Kidney epithelial cell (primary cell): ENCODE measurements at regions not wholly inside any gene's neighbourhood (a gene's known extent, or its start where the extent isn't known, plus 50 kb on each side); places are given as distances from the start of the nearest gene placed in this dataset.

ENCODE experiments used
- DNase-seq: peaks from one replicate; pipeline ENCODE4 v3.0.0-alpha.2; 2010; ENCODE audit warnings: low read depth
- H3K27me3 ChIP-seq: 2 replicates; pipeline ENCODE4 v1.6.0; 2011; ENCODE audit warnings: low read length; ENCODE audit not compliant: control insufficient read depth, insufficient read depth
- H3K36me3 ChIP-seq: 2 replicates; pipeline ENCODE4 v1.5.1; 2011; ENCODE audit warnings: low read length; ENCODE audit not compliant: control insufficient read depth, insufficient read depth
- H3K4me3 ChIP-seq: 2 replicates; pipeline ENCODE4 v1.5.1; 2011; ENCODE audit warnings: low read depth, mild to moderate bottlenecking, control low read depth, low read length
- CTCF ChIP-seq: IDR thresholded peaks from 2 replicates; pipeline ENCODE4 v1.5.1; 2011; ENCODE audit warnings: mild to moderate bottlenecking, moderate library complexity, low read length, control low read depth, inconsistent platforms; ENCODE audit not compliant: insufficient read depth, poor library complexity, severe bottlenecking

DNA sequence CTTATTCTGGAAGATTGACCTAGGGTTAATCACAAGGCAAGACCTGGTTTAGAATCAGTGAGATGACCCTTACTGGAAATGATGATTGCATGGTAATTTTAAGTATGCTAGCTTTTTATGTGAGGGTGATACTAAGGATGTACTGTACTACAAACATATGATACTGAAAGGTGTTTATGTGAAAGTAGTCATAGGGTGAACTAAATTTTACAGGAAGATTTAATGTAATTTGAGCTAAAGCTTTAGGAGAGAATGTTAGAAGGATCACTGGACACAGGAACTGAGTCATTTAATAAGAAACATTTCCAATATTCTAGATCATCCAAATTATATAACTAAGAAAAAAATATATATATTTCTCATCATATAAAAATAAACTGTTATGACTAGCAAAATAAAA lies 197.2 kb downstream of the COX7C start:
- TF ChIP-seq CTCF: no peak
- no peaks in the 10 kb centered on the region for H3K27me3 ChIP-seq
- H3K36me3 ChIP-seq: no peaks in the 10 kb centered on the region
- H3K4me3 ChIP-seq: no peak overlapping the region
- DNase-seq: no peak

DNA sequence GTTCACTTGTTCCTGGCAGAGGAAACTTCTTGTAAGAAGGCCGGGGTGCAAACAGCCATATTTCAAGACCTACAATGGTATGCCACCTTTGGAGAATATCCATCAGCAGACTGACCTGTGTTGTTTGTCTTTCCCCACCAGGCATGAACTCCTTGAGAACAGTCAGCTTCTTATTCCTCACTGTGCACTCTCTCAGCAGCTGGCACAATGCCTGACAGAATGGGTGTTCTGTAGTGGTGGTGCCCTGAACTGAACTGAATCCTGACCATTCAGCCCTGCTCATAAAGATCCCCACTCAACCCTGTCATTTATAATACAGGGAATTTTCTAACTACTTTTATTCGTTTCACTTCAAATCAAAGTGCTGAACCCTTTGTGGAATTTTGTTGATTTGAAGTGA lies 206.9 kb downstream of the COX7C start:
- TF ChIP-seq CTCF: no peak
- H3K36me3 ChIP-seq: no peaks in the 10 kb centered on the region
- H3K27me3 ChIP-seq: no peaks in the 10 kb centered on the region
- no peak for DNase-seq
- no peak overlapping the region for H3K4me3 ChIP-seq

GRCh38 chr5:86831128-86831527 lies 213.4 kb downstream of the COX7C start:
- no peak for TF ChIP-seq CTCF
- H3K4me3 ChIP-seq: no peak overlapping the region
- no peaks in the 10 kb centered on the region for H3K27me3 ChIP-seq
- DNase-seq: no peak
- no peaks in the 10 kb centered on the region for H3K36me3 ChIP-seq

GRCh38 chr5:86833868-86834267 lies 216.1 kb downstream of the COX7C start:
- no peak for DNase-seq
- H3K4me3 ChIP-seq: no peak overlapping the region
- no peaks in the 10 kb centered on the region for H3K36me3 ChIP-seq
- no peak for TF ChIP-seq CTCF
- H3K27me3 ChIP-seq: no peaks in the 10 kb centered on the region

DNA sequence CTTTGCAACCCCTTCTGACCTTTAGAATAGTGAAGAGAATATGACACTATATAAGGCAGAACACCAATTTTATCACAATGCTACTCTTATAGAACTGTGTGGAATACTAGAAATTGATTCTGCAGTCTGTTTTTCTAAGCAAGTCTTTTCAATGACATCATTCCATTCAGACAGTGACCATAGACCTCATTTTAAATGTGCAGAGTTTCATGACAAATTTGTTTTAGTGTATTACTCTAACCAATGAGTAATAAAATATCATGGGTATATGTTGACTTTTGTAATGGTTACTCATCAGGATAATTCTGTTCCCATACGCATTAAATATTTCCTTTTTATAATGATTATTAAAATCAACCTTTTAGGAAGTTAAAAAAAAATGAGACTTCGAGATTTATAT lies 219.9 kb downstream of the COX7C start:
- H3K4me3 ChIP-seq: no peak overlapping the region
- TF ChIP-seq CTCF: no peak
- H3K27me3 ChIP-seq: no peaks in the 10 kb centered on the region
- no peaks in the 10 kb centered on the region for H3K36me3 ChIP-seq
- DNase-seq: no peak

GRCh38 chr5:86838083-86838482 lies 220.3 kb downstream of the COX7C start:
- H3K36me3 ChIP-seq: no peaks in the 10 kb centered on the region
- H3K27me3 ChIP-seq: no peaks in the 10 kb centered on the region
- H3K4me3 ChIP-seq: no peak overlapping the region
- no peak for DNase-seq
- no peak for TF ChIP-seq CTCF
